SK-N-SH treated with all-trans-retinoic acid at 6 μM for 48 hours (cell line): ENCODE measurements at regions not wholly inside any gene's neighbourhood (a gene's known extent, or its start where the extent isn't known, plus 50 kb on each side); places are given as distances from the start of the nearest gene placed in this dataset.

ENCODE experiments used
- ATAC-seq: fragments of 200-7000 bp; cut with Tn5 transposase; 3 replicates; pipeline ENCODE4 v1.9.1; 2020; ENCODE audit warnings: mild to moderate bottlenecking, moderate library complexity
- ARNTL ChIP-seq: fragments of 450-650 bp; formaldehyde crosslinking; IDR thresholded peaks from 2 replicates; pipeline ENCODE4 v1.5.0; 2020; ENCODE audit warnings: low read depth, mild to moderate bottlenecking, moderate library complexity, borderline replicate concordance
- BACH2 ChIP-seq: fragments of 250-450 bp; sonication (Bioruptor Pico); IDR thresholded peaks from 2 replicates; pipeline ENCODE4 v1.9.0; 2021; ENCODE audit warnings: mild to moderate bottlenecking, borderline replicate concordance
- CREB5 ChIP-seq: fragments of 250-450 bp; sonication (Bioruptor Pico); IDR thresholded peaks from 2 replicates; pipeline ENCODE4 v1.5.1; 2020; ENCODE audit warnings: low read depth, mild to moderate bottlenecking, moderate library complexity
- CSDC2 ChIP-seq: fragments of 250-450 bp; sonication (Bioruptor Pico); IDR thresholded peaks from 2 replicates; pipeline ENCODE4 v1.5.0; 2020; ENCODE audit warnings: mild to moderate bottlenecking, moderate library complexity
- CSRNP3 ChIP-seq: fragments of 250-450 bp; sonication (Bioruptor Pico); IDR thresholded peaks from 2 replicates; pipeline ENCODE4 v1.5.1; 2021; ENCODE audit warnings: mild to moderate bottlenecking, moderate library complexity
- GLIS3 ChIP-seq: fragments of 250-450 bp; sonication (Bioruptor Pico); IDR thresholded peaks from 2 replicates; pipeline ENCODE4 v1.5.0; 2020; ENCODE audit warnings: mild to moderate bottlenecking, moderate library complexity
- ISL1 ChIP-seq: fragments of 250-450 bp; sonication (Bioruptor Pico); IDR thresholded peaks from 2 replicates; pipeline ENCODE4 v2.1.2; 2022; ENCODE audit warnings: mild to moderate bottlenecking, moderate library complexity
- OSR1 ChIP-seq: fragments of 250-450 bp; sonication (Bioruptor Pico); IDR thresholded peaks from 2 replicates; pipeline ENCODE4 v1.8.0; 2022; ENCODE audit warnings: moderate library complexity, mild to moderate bottlenecking, inconsistent platforms
- PATZ1 ChIP-seq: fragments of 250-450 bp; sonication (Bioruptor Pico); IDR thresholded peaks from 2 replicates; pipeline ENCODE4 v1.8.0; 2020; ENCODE audit warnings: mild to moderate bottlenecking, moderate library complexity, borderline replicate concordance
- PPARA ChIP-seq: fragments of 250-450 bp; sonication (Bioruptor Pico); IDR thresholded peaks from 2 replicates; pipeline ENCODE4 v1.5.0; 2020; ENCODE audit warnings: mild to moderate bottlenecking, borderline replicate concordance
- RARB ChIP-seq: fragments of 250-450 bp; sonication (Bioruptor Pico); IDR thresholded peaks from 2 replicates; pipeline ENCODE4 v1.8.0; 2021; ENCODE audit warnings: mild to moderate bottlenecking, moderate library complexity
- SNAI2 ChIP-seq: fragments of 250-450 bp; sonication (Bioruptor Pico); IDR thresholded peaks from 2 replicates; pipeline ENCODE4 v1.5.0; 2020; ENCODE audit warnings: mild to moderate bottlenecking, moderate library complexity
- TCF4 ChIP-seq: fragments of 250-450 bp; sonication (Bioruptor Pico); IDR thresholded peaks from 2 replicates; pipeline ENCODE4 v1.8.0; 2021; ENCODE audit warnings: mild to moderate bottlenecking, moderate library complexity, borderline replicate concordance
- TOX ChIP-seq: fragments of 250-450 bp; sonication (Bioruptor Pico); IDR thresholded peaks from 2 replicates; pipeline ENCODE4 v1.8.0; 2021; ENCODE audit warnings: mild to moderate bottlenecking, moderate library complexity, borderline replicate concordance
- TSHZ2 ChIP-seq: fragments of 250-450 bp; sonication (Bioruptor Pico); IDR thresholded peaks from 2 replicates; pipeline ENCODE4 v1.5.0; 2020; ENCODE audit warnings: mild to moderate bottlenecking, moderate library complexity
- ZC3H10 ChIP-seq: fragments of 250-450 bp; sonication (Bioruptor Pico); IDR thresholded peaks from 2 replicates; pipeline ENCODE4 v1.5.1; 2021; ENCODE audit warnings: mild to moderate bottlenecking, moderate library complexity
- ZFP3 ChIP-seq: fragments of 250-450 bp; sonication (Bioruptor Pico); IDR thresholded peaks from 2 replicates; pipeline ENCODE4 v1.5.0; 2020; ENCODE audit warnings: mild to moderate bottlenecking, moderate library complexity
- ZFP30 ChIP-seq: fragments of 450-650 bp; formaldehyde crosslinking; IDR thresholded peaks from 2 replicates; pipeline ENCODE4 v1.5.0; 2022; ENCODE audit warnings: mild to moderate bottlenecking, moderate library complexity
- ZNF565 ChIP-seq: fragments of 450-650 bp; formaldehyde crosslinking; conservative IDR thresholded peaks from 2 replicates; pipeline ENCODE4 v1.5.0; 2020; ENCODE audit warnings: low read depth, mild to moderate bottlenecking, moderate library complexity
- ZNF70 ChIP-seq: fragments of 450-650 bp; formaldehyde crosslinking; IDR thresholded peaks from 2 replicates; pipeline ENCODE4 v1.5.0; 2020; ENCODE audit warnings: mild to moderate bottlenecking, moderate library complexity
- ZNF8 ChIP-seq: fragments of 450-650 bp; formaldehyde crosslinking; IDR thresholded peaks from 2 replicates; pipeline ENCODE4 v1.5.0; 2020; ENCODE audit warnings: mild to moderate bottlenecking, moderate library complexity

GRCh38 chr2:11904029-11904428 lies 157.6 kb downstream of the LPIN1 start (continued):
- no peak for TF ChIP-seq ZFP30 (CRISPR knock-in tag)
- no peak for TF ChIP-seq ARNTL (CRISPR knock-in tag)
- no peak for TF ChIP-seq CSRNP3 (CRISPR knock-in tag)
- TF ChIP-seq ZNF8: no peak

- TF ChIP-seq ZFP30 (CRISPR knock-in tag): no peak
- no peak for TF ChIP-seq PPARA (CRISPR knock-in tag)
- no peak for TF ChIP-seq TSHZ2 (CRISPR knock-in tag)
- no peak for TF ChIP-seq SNAI2
- no peak for TF ChIP-seq TCF4 (CRISPR knock-in tag)
- no peak for ATAC-seq
Measured at GRCh38 chr2:11904941-11905340, 158.5 kb downstream of the LPIN1 start.

GRCh38 chr2:11907190-11907589 lies 160.8 kb downstream of the LPIN1 start:
- TF ChIP-seq ZNF70 (CRISPR knock-in tag) (no peak), SNAI2 (no peak), ZFP30 (CRISPR knock-in tag) (no peak), CSRNP3 (CRISPR knock-in tag) (no peak), RARB (CRISPR knock-in tag) (no peak), TOX (CRISPR knock-in tag) (no peak), CSDC2 (CRISPR knock-in tag) (no peak), ZC3H10 (CRISPR knock-in tag) (no peak)
- ATAC-seq: no peak

GRCh38 chr2:11910971-11911370 lies 164.5 kb downstream of the LPIN1 start:
- ATAC-seq: no peak
- TF ChIP-seq ZFP3 (no peak), CSDC2 (CRISPR knock-in tag) (no peak), ZNF8 (no peak), TCF4 (CRISPR knock-in tag) (no peak), ZNF565 (CRISPR knock-in tag) (no peak)

GRCh38 chr2:11912980-11913379 lies 166.5 kb downstream of the LPIN1 start:
- TF ChIP-seq ZFP30 (CRISPR knock-in tag) (no peak), GLIS3 (CRISPR knock-in tag) (no peak), PATZ1 (no peak), SNAI2 (no peak), CSDC2 (CRISPR knock-in tag) (no peak), TOX (CRISPR knock-in tag) (no peak), PPARA (CRISPR knock-in tag) (no peak), TCF4 (CRISPR knock-in tag) (no peak)
- ATAC-seq: no peak

GRCh38 chr2:11914455-11914854 lies 168.0 kb downstream of the LPIN1 start:
- no peak for ATAC-seq
- TF ChIP-seq OSR1 (CRISPR knock-in tag) (no peak), CREB5 (CRISPR knock-in tag) (no peak), ISL1 (CRISPR knock-in tag) (no peak), TCF4 (CRISPR knock-in tag) (no peak), CSDC2 (CRISPR knock-in tag) (no peak), ZC3H10 (CRISPR knock-in tag) (no peak), BACH2 (CRISPR knock-in tag) (no peak), PPARA (CRISPR knock-in tag) (no peak), ZNF8 (no peak), ZFP30 (CRISPR knock-in tag) (no peak)
